Colon (tissue), 2 donors: ENCODE measurements at regions not wholly inside any gene's neighbourhood (a gene's known extent, or its start where the extent isn't known, plus 50 kb on each side); places are given as distances from the start of the nearest gene placed in this dataset.

Experiments used
- FAIRE-seq: peaks from 2 replicates; lab custom pipeline; 2012; peaks lifted over from hg19 to GRCh38; lab: Jason Lieb, UNC
- donor health status: control.
- donor health status: control.

GRCh38 chr10:125513429-125514182 lies 169.4 kb downstream of the TEX36 start:
- FAIRE-seq, result no peak

- no peak for FAIRE-seq
Observed at GRCh38 chr10:125510998-125511397, 172.0 kb downstream of the TEX36 start.

GRCh38 chr10:125505648-125506047 lies 177.3 kb downstream of the TEX36 start:
- FAIRE-seq, result no peak

DNA sequence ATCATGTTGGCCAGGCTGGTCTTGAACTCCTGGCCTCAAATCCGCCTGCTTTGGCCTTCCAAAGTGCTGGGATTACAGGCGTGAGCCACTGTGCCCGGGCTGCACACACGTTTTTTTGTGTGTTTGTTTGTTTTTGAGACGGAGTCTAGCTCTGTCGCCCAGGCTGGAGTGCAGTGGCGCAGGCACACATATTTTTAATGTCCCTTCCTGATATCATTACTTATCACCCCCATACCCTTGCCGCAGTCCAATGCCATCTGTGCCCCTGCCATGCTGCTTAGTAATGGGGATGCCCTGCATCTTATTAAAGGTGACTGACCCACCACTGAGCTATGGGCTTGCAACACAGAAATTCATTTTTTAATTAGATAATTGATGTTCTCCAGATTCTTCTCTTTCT lies 180.7 kb downstream of the TEX36 start:
- no peak for FAIRE-seq

DNA sequence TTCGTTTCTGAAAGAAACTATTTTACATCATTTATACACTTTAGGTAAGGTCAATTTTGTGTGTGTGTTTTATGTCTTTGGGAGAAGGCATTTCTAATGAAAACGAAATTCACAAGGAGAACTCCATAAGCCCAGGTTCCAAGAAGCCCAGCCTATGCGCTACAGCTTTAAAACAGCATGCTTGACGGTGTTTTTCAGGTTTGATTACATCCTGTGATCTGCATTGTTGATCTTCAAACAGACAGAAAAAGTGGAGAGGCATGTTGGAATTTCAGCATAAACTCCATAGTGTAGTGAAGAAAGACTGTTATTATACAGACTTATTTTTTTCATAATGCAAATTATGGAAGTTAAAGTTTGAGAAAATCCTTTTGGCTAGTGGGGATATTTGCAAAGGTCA lies 187.6 kb downstream of the TEX36 start:
- FAIRE-seq, result no peak

DNA sequence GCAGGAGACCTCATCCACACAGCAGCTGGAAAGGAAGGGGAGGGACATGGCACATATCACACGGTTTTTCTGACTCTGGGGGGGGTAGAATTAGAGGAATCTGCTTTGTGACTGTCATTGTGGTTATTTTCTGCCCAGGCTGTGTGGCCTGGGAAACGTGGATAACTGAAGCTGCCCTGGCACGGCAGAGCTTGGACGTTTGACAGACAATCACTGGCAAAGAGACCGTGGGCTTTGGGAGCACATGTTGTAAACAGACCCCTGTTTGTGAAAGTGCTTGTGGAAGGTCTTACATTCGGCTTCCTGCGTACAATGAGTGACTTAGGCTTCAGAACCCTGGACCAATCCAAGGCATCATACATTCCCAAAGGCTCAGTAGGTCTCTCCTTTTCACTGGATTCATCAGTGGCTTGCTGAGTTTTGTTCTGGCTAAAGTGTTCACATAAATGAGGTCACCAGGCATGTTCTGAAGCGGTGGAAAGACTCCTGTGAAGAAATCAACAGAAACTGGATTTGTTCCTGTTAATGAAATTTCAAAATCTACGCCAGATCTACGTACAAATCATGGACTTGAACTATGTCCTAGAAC lies 188.2 kb downstream of the TEX36 start:
- FAIRE-seq, result no peak

- no peak for FAIRE-seq
Observed at GRCh38 chr10:125491381-125491780, 191.6 kb downstream of the TEX36 start.

GRCh38 chr10:125489731-125490130 lies 193.2 kb downstream of the TEX36 start:
- FAIRE-seq, result no peak

DNA sequence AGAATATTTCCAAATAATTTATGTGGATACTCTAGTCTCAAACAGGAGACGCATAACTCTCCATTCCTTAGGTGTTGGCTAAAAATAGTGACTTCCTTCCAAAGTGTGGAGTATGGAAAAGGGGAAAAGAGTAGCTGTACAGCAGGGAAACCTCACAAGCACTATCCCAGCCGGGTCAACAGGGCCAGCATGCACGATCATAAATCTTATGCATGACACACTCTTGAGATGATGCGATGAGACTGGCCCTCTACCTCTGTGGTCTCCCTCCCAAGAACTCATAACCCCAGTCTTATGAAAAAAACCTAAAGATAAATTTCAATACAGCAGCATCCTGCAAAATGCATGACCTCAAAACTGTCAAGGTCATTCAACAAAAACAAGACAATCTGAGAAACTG lies 197.3 kb downstream of the TEX36 start:
- no peak for FAIRE-seq

DNA sequence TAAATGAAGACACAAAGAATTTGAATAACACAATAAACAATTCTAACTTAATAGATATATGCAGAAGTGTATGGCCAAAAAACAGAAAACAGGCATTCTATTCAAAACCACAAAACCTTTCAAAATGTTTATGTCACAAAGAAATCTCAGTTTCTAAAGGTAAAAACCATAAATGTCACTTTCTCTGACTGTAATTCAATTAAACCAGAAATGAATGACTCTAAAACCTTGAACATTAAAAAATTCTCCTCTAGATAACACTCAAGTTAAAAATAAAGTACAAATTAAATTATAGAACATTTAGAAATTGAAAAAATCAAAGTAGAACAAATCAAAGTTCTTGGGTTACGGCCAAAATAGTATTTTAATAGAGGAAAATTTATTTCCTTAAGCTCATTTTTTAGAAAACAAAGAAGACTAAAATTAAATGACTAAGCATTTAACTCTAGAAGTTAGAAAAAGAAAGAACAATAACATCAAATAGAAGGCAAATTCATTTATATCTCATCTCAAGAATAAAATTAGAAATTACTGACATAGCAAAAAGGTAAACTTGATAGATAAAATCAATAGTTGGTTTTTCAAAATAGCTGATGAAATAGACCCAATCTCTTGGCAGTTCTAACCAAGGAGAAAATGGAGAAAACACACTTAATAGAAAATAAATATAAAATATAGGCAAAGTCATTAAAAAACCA lies 198.8 kb downstream of the TEX36 start:
- peak; percentile 31 for FAIRE-seq

GRCh38 chr10:125482637-125483036 lies 200.3 kb downstream of the TEX36 start:
- FAIRE-seq, result no peak

DNA sequence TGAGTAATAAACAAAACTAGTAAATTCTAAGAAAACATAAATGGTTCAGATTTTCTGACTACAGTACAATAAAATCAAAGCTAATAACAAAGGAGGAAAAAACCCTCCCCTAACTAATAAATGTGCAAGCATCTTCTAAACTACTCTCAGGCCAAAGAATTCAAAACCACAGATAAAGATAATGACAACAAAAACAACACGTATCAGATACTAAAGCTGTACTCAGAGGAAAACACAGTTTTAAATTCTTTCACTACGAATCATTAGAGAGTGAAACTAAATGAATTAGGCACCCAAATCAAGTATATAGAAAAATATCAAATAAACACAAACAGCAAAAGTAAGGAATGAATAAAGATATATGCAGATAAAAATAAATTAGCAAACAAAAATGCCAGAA lies 200.9 kb downstream of the TEX36 start:
- no peak for FAIRE-seq

GRCh38 chr10:125479059-125479458 lies 203.9 kb downstream of the TEX36 start:
- no peak for FAIRE-seq

DNA sequence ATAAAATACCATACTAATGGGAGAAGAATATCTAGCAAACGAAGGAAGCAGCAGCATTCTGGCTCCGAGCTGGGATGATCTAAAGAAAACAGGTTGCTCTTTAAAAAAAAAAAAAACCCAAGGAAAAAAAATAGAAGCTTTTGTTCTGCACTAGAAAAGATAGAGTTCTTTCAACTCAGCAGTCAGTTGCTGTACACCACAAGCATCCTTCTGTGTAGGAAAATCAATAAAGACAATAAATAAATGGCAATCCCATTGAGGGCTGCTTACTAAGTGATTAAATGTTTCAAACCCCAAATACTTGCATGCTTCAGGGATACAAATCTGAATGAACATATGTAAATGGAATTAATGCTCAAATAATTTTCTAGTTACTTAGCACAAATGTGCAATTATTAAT lies 207.1 kb downstream of the TEX36 start:
- FAIRE-seq, result no peak

- no peak for FAIRE-seq
Observed at GRCh38 chr10:125473143-125473793, 209.7 kb downstream of the TEX36 start.

DNA sequence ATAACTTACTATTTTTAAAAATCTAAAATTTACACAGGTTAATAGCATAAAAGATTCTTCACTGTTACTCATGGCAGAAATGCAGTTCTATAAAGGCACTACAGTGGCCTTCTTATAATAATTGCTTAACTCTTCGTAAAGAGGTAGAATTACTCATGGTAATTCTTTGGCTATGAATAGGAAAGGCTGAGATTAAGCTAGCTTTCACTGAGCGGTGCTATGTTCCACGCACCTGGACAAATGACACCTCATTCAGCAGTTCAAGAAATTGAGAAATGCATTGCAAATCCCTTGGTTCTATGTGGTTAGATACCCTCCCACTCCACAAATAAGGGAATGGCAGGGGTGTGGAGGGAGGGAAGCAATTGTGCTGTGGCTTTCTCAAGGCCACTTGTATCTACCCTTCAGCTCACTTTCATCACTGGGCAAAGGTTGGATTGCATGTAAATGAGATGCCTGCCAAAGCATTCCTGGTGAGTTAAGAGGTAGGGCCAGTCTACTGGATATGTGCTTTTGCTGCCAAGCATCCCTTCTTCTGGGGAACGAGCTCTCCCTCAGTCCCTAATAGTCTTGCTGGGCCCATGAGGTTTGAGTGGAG lies 210.9 kb downstream of the TEX36 start:
- FAIRE-seq, result no peak

DNA sequence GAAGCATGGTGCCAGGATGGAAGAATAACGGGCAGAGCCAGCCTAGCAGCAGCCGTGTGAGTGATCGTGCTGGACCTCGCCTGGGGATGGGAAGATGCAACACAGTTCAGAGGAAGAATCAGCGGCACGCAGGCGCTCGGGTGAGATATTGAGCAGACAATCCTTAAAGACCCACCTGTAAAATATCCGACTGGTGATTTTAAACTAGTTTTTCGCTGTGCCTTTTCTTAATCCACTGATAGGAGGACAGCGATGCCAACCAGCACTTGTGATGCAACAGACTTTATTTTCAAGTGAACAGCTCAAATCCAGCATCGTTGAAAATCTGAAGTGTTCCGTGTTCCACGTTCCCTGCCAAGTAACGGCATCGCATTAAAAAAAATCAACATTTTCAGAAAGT lies 214.7 kb downstream of the TEX36 start:
- FAIRE-seq, result no peak

- no peak for FAIRE-seq
Observed at GRCh38 chr10:125466685-125467084, 216.3 kb downstream of the TEX36 start.

- no peak for FAIRE-seq
Observed at GRCh38 chr10:125462845-125463244, 220.1 kb downstream of the TEX36 start.

DNA sequence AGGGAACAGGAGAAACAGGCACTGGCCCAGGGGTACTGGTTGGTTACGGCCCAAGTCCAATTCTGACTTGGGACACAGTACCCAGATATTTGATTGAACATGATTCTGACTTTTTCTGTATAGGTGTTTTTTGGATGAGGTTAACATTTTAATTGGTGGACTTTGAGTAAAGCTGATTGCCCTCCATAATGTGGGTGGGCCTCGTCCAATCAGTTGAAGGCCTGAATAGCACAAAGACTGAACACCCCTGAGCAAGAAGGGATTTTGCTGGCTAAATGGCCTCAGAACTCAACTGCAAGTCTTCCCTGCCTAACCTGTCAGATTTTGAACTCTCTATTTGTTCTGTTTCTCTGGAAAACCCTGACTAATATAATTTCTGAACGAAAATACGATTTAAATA lies 222.6 kb downstream of the TEX36 start:
- FAIRE-seq, result no peak

DNA sequence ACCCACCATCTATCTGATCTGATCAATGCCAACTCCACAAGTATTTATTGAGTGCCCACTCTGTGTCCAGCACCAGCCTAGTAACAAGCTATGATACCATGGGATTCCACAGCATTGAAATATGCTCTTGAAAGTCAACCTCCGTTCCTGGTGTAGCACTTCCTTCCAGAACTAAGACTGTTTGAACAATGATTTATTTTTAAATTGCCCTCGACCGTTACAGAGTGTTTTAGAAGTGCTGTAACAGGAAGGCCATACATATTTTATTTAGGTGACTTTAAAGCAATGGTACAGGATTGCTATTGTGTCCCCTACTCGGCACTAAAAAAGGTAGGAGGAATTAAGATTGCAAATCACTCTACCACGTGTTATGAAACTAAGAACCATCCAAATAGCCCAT lies 225.6 kb downstream of the TEX36 start:
- no peak for FAIRE-seq

- no peak for FAIRE-seq
Observed at GRCh38 chr10:125455855-125456254, 227.1 kb downstream of the TEX36 start.

GRCh38 chr10:125455431-125455830 lies 227.5 kb downstream of the TEX36 start:
- no peak for FAIRE-seq
